K562 (cell line): ENCODE measurements at regions not wholly inside any gene's neighbourhood (a gene's known extent, or its start where the extent isn't known, plus 50 kb on each side); places are given as distances from the start of the nearest gene placed in this dataset.

Source experiments
- ARID4B ChIP-seq: sonication (generic); formaldehyde crosslinking; IDR thresholded peaks from 2 replicates; pipeline ENCODE4 v1.8.0; 2022; ENCODE audit warnings: mild to moderate bottlenecking, missing genetic modification reagents
- MAZ ChIP-seq, 2 experiments: fragments of 450-650 bp in 1 of 2; sonication (generic) in 1 of 2; formaldehyde crosslinking; IDR thresholded peaks in 1 of 2; conservative IDR thresholded peaks in 1 of 2; 2 replicates each; pipeline versions ENCODE4 v1.4.0 to v1.5.0; 2020; ENCODE audit warnings: mild to moderate bottlenecking in 1 of 2, missing genetic modification reagents in 1 of 2
- PRDM10 ChIP-seq: fragments of 450-650 bp; IDR thresholded peaks from 2 replicates; pipeline ENCODE4 v1.6.1; 2018; ENCODE audit not compliant: partially characterized antibody
- PYGO2 ChIP-seq: fragments of 450-650 bp; IDR thresholded peaks from 2 replicates; pipeline ENCODE4 v1.6.1; 2016; ENCODE audit warnings: mild to moderate bottlenecking, missing genetic modification characterization, moderate library complexity, missing compliant biosample characterization
- RREB1 ChIP-seq: fragments of 250-450 bp; sonication (Bioruptor Pico); IDR thresholded peaks from 2 replicates; pipeline ENCODE4 v1.4.0; 2020
- ZNF79 ChIP-seq: fragments of 250-450 bp; sonication (Bioruptor Pico); IDR thresholded peaks from 2 replicates; pipeline ENCODE4 v1.4.0; 2020; ENCODE audit warnings: low read depth, mild to moderate bottlenecking, moderate library complexity
- TF ChIP-seq, protein P1 (sequence below): fragments of 250-450 bp; sonication (Bioruptor Pico); IDR thresholded peaks from 2 replicates; pipeline ENCODE4 v1.5.0; 2022; ENCODE audit warnings: mild to moderate bottlenecking

DNA sequence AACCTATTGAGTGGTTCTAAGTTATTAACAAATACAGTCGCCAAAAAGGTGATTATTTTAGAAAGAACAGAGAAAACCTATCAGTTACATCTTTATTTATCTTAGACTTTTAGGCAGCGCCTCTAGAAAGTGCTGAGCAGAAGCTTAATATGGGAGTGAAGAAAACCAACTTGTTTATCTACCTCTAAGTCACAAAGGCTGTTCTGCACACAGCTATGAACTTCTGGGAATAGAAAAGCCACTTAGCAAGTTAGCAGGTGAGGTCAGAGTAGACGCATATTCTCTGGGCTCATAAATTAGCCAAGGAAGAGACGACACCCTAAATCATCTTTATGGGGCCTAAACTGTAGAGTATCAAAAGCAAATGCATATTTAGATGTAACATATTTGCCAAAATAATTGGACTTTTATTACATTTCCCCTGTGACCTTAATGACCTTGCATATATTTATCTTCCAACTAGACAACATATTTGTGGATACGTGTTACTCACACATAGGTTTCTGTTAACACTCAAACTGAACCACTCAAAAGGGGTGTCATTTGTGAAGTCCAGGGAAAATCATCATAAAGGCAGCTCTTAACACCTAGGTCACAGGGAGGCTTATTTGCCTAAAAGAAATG lies 267.1 kb downstream of the ADGB start (continued):
- TF ChIP-seq RREB1 (CRISPR knock-in tag) (no peak), PRDM10 (no peak), PYGO2 (tag) (0 out of 2 replicates have a peak, but pooled peaks have one; percentile 18), ZNF79 (CRISPR knock-in tag) (no peak), MAZ (CRISPR knock-in tag; conservative IDR thresholded peaks at IDR 0.05 in 1 of 2, IDR thresholded peaks at IDR 0.05 in 1 of 2) (0 out of 4 replicates have a peak, but pooled peaks of 1 of the 2 experiments have one; percentile 37), ARID4B (CRISPR knock-in tag) (no peak)
- TF ChIP-seq, protein P1, sequence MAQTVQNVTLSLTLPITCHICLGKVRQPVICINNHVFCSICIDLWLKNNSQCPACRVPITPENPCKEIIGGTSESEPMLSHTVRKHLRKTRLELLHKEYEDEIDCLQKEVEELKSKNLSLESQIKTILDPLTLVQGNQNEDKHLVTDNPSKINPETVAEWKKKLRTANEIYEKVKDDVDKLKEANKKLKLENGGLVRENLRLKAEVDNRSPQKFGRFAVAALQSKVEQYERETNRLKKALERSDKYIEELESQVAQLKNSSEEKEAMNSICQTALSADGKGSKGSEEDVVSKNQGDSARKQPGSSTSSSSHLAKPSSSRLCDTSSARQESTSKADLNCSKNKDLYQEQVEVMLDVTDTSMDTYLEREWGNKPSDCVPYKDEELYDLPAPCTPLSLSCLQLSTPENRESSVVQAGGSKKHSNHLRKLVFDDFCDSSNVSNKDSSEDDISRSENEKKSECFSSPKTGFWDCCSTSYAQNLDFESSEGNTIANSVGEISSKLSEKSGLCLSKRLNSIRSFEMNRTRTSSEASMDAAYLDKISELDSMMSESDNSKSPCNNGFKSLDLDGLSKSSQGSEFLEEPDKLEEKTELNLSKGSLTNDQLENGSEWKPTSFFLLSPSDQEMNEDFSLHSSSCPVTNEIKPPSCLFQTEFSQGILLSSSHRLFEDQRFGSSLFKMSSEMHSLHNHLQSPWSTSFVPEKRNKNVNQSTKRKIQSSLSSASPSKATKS: peak; percentile 26; the same call in 1 of the 2 replicates
